HG03520 (cell line): ENCODE measurements at regions not wholly inside any gene's neighbourhood (a gene's known extent, or its start where the extent isn't known, plus 50 kb on each side); places are given as distances from the start of the nearest gene placed in this dataset.

Experiments
- ATAC-seq: cut with Tn5 transposase; IDR thresholded peaks from one replicate; pipeline ENCODE4 v1.9.1; 2021; ENCODE audit warnings: mild to moderate bottlenecking, moderate library complexity; ENCODE audit not compliant: unreplicated experiment

DNA sequence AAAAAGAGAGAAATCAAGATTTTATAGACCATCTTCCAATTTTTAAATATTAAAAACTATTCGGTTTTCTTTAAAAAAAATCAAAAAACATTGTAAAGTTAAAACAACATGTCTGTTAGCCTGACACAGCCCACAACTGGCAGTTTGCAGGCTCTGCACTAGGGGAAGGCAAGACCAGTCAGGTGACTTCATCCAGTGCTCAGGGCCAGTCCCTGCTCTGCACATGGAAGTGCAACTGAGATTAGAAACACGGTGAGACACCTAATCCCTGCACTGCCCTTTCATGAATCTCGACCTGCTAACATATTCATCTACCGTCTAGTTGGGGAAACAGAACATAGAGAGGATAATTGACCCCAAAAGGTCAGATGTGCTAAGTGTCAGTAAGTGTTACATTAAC is 135.2 kb downstream of the BARD1 start:
- ATAC-seq: peak; percentile 39

DNA sequence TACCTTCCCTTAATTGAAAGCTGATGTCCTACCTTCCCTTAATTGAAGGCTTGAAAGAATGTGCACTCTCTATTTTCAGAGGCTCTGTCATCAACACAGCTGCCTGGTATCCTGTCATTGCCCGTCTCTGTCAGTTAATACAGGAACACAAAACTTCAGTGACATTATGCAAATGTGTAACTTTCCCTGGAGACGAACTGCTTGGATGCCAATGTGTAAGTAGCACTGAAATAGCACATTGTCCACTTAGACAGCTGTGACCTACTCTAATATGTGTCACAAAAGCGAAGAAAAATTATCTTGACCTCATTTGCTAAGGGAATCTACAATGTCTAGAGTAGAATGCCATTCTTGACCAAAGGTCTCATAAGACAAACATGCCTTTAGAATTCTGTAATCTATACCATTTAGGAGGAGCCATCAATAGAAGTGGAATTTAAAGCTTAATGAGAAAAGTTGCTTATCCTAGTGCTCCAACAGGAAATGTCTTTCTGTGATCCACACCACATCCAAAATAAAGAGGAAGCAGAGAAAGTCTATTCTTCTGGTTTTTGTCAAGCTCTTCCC is 138.1 kb downstream of the BARD1 start:
- ATAC-seq: no peak

DNA sequence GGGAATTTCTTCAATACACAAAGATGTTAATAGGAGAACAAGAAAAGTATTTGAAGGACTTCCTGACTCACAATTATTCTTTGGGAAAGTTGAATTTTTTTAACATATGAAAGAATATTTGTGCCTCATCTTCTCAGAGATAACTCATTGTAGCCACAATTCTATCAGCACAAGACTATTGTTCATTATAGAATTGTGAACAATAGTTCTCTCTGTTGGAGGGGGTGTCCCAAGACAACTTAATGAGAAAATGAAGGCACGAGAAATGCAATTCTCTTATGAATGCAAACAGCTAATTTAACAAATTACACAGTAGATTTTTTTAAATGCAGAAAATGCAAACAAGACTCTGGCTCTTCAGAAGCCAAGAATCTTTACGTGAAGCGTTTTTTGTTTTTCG is 157.0 kb downstream of the BARD1 start:
- ATAC-seq: no peak

DNA sequence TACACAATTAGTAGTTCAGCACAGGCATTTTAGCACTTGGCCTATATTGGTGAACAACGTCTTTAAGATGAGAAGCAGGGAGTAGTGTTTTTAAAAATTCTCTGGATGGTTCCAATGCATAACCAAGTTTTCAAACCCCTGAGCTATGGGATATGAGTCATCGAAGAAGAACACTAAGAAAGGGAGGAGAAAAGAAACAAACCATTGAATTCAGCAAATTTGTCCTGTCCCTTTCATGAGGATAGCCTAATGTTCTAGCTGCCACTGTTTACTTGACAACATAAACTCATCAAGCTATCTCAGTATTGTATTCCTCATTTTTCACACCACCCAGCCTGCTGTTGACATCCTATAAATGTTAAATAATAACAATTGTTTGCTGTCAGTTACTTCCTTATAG is 158.0 kb downstream of the BARD1 start:
- no peak for ATAC-seq

DNA sequence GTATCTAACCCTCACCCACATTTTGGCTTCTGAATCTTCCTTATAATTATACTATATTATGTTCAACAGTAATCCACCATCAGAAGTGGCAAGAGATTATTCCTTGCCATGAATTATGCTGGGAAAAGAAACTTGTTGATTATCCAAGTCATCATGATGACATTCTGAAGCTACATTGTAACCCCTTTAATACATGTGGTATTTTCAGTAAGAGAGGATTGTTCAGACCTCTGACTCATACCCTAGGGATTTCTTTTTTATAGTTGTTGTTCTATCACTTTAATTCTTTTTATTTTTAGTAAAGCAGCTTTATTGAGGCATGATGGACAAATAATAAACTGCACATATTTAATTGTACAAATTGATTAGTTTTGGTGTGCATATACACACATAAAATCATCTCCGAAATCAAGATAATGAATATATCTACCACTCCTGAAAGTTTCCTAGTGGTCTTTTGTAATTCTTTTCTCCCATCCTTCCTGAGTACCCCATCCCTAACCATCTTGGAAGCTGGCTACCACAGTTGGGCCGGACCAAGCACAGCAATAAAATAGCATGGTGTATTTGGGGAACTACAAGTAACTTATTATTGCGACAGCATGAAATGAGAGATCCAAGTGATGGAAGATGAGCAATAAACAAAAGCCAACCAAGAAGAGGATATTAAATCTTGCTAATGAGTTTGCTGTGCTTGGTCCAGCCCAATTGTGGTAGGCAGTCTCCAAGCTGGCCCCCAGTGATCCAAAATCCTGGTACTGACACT is 159.9 kb downstream of the BARD1 start:
- ATAC-seq: no peak

DNA sequence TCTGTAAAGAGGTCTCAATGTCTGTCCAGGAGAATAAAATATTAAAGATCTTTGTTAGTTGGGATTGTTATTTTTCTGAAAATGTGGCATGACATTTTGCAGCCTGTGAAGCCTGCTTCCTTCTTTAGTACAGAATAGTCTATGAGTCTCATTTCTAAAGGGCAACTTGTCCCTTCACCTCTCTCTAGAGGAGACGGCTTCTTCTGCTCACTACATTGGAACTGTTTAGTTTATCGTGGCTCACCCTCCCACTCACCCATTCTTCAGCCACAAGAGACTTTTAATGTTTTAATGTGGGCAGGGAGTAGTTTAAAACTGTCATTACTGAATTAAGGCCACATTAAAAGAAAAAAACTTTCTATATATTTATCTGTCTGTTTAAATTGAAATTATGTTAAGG is 161.0 kb downstream of the BARD1 start:
- no peak for ATAC-seq

DNA sequence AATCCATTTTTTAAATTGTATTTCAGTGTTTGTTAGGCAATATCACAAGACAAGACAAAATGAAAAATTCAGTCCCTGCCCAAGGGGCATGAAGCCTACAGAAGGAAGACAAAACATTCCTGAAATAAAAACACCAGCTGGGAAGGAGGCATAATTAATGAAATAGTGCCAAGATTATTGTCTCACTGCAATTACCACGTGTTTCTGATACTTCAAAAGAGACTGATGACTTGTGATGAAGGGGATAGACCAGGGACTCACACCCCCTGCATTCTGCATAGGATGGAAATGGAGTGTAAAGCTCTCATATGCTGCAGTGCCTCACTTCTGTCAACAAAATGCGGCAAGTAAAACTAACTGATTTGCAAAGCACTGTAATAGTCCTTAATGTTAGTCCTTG is 178.1 kb downstream of the BARD1 start:
- no peak for ATAC-seq

DNA sequence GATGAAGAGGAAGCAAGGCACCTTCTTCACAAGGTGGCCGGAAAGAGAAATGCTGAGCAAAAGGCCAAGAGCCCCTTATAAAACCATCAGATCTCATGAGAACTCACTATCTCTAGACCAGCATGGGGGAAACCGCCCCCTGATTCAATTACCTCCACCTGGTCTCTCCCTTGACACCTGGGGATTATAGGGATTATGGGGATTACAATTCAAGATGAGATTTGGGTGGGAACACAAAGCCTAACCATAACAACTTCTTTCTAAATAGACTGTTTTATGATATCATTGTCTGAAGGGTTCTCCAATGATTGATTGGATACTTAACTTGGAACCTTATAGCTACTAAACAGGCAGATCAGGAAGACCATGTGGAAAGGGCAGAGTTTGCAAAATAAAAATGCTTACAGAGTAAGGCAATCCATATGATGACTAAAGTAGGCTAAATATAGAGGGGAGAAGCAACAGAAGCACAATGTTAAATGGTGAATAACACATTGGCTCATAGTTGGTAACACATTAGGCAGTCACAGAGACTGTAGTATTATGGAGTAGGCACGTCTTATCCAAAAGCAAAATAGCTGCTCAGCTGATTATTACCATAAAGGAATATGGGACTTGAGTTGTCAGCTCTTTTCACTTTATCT is 179.0 kb downstream of the BARD1 start:
- no peak for ATAC-seq

DNA sequence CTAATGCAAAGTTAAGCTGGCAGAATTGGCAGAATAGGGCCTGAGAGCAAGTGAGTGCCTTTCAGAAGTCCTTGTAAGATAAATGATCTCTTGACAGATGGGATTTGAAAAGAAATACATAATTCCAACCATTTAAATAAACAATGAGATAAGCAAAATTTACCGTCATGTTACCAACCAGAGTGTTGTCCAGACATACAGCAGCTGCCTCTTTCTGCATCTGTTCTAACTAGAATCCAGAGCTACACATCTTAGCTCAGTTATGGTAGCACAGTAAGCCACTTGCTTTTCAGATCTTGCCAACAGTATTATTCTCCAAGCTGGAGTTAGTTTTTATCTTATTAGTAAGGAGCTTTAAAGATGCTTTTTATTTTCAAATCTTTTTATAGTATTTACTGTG is 179.6 kb downstream of the BARD1 start:
- ATAC-seq: no peak
